ENCODE measurements at regions not wholly inside any gene's neighbourhood (a gene's known extent, or its start where the extent isn't known, plus 50 kb on each side); places are given as distances from the start of the nearest gene placed in this dataset.

- Histone ChIP-seq H3K27me3 (no peaks in the 10 kb centered on the region), H3K4me1 (no peaks in the 10 kb centered on the region), H3K36me3 (no peaks in the 10 kb centered on the region), H3K4me3 (ENCODE audit: low read depth, low read length) (no peak overlapping the region), H3K9me3 (no peaks in the 10 kb centered on the region)
- TF ChIP-seq CTCF (IDR thresholded peaks at IDR 0.05; ENCODE audit: low read depth, low read length), result no peak
- no peak for DNase-seq
Observed at GRCh38 chr15:59887211-59887610, 116.9 kb upstream of the FOXB1 start.

GRCh38 chr15:59886441-59886840 is 117.7 kb upstream of the FOXB1 start:
- DNase-seq, result no peak
- Histone ChIP-seq H3K27me3 (no peaks in the 10 kb centered on the region; the same call in 1 of the 2 replicates), H3K4me3 (ENCODE audit: low read depth, low read length) (no peak overlapping the region), H3K36me3 (no peaks in the 10 kb centered on the region), H3K9me3 (no peaks in the 10 kb centered on the region), H3K4me1 (no peaks in the 10 kb centered on the region)
- no peak for TF ChIP-seq CTCF (IDR thresholded peaks at IDR 0.05; ENCODE audit: low read depth, low read length)

GRCh38 chr15:59885832-59886231 is 118.3 kb upstream of the FOXB1 start:
- H3K4me3 ChIP-seq (ENCODE audit: low read depth, low read length), result no peak overlapping the region
- no peaks in the 10 kb centered on the region; the same call in 1 of the 2 replicates for H3K27me3 ChIP-seq
- DNase-seq, result peak; percentile 12
- no peaks in the 10 kb centered on the region for H3K36me3 ChIP-seq
- no peaks in the 10 kb centered on the region for H3K4me1 ChIP-seq
- TF ChIP-seq CTCF (IDR thresholded peaks at IDR 0.05; ENCODE audit: low read depth, low read length), result no peak
- no peaks in the 10 kb centered on the region for H3K9me3 ChIP-seq

GRCh38 chr15:59879506-59880265 is 124.4 kb upstream of the FOXB1 start:
- Histone ChIP-seq H3K36me3 (no peaks in the 10 kb centered on the region), H3K4me1 (no peaks in the 10 kb centered on the region), H3K27me3 (peaks cover 8% of the 10 kb centered on the region), H3K9me3 (no peaks in the 10 kb centered on the region), H3K4me3 (ENCODE audit: low read depth, low read length) (no peak overlapping the region)
- TF ChIP-seq CTCF (IDR thresholded peaks at IDR 0.05; ENCODE audit: low read depth, low read length), result no peak
- DNase-seq, result no peak

- H3K4me3 ChIP-seq (ENCODE audit: low read depth, low read length), result no peak overlapping the region
- H3K36me3 ChIP-seq, result no peaks in the 10 kb centered on the region
- TF ChIP-seq CTCF (IDR thresholded peaks at IDR 0.05; ENCODE audit: low read depth, low read length), result no peak
- peaks cover 8% of the 10 kb centered on the region for H3K27me3 ChIP-seq
- H3K4me1 ChIP-seq, result no peaks in the 10 kb centered on the region
- no peaks in the 10 kb centered on the region for H3K9me3 ChIP-seq
- no peak for DNase-seq
Observed at GRCh38 chr15:59876140-59876539, 128.0 kb upstream of the FOXB1 start.

GRCh38 chr15:59873644-59874272 is 130.4 kb upstream of the FOXB1 start:
- peaks cover 3% of the 10 kb centered on the region for H3K27me3 ChIP-seq
- no peaks in the 10 kb centered on the region for H3K9me3 ChIP-seq
- no peaks in the 10 kb centered on the region for H3K4me1 ChIP-seq
- H3K4me3 ChIP-seq (ENCODE audit: low read depth, low read length), result no peak overlapping the region
- no peaks in the 10 kb centered on the region for H3K36me3 ChIP-seq
- TF ChIP-seq CTCF (IDR thresholded peaks at IDR 0.05; ENCODE audit: low read depth, low read length), result no peak
- no peak for DNase-seq
